ENCODE measurements at regions not wholly inside any gene's neighbourhood (a gene's known extent, or its start where the extent isn't known, plus 50 kb on each side); places are given as distances from the start of the nearest gene placed in this dataset.

GRCh38 chr2:82735336-82735735 lies 1723.7 kb downstream of the SUCLG1 start:
- TF ChIP-seq, protein P1, sequence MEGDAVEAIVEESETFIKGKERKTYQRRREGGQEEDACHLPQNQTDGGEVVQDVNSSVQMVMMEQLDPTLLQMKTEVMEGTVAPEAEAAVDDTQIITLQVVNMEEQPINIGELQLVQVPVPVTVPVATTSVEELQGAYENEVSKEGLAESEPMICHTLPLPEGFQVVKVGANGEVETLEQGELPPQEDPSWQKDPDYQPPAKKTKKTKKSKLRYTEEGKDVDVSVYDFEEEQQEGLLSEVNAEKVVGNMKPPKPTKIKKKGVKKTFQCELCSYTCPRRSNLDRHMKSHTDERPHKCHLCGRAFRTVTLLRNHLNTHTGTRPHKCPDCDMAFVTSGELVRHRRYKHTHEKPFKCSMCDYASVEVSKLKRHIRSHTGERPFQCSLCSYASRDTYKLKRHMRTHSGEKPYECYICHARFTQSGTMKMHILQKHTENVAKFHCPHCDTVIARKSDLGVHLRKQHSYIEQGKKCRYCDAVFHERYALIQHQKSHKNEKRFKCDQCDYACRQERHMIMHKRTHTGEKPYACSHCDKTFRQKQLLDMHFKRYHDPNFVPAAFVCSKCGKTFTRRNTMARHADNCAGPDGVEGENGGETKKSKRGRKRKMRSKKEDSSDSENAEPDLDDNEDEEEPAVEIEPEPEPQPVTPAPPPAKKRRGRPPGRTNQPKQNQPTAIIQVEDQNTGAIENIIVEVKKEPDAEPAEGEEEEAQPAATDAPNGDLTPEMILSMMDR (optimal IDR thresholded peaks at IDR 0.05 in 1 of 3, IDR thresholded peaks at IDR 0.05 in 1 of 3, conservative IDR thresholded peaks at IDR 0.05 in 1 of 3; ENCODE audit: extremely low read depth in 1 of 3, insufficient read depth in 2 of 3, low read length in 3 of 3): no peak
- no peak for TF ChIP-seq EZH2 (IDR thresholded peaks at IDR 0.05; ENCODE audit: low read length)
